AG09319 (cell line): ENCODE measurements at regions not wholly inside any gene's neighbourhood (a gene's known extent, or its start where the extent isn't known, plus 50 kb on each side); places are given as distances from the start of the nearest gene placed in this dataset.

Experiments used
- DNase-seq: peaks from one replicate; pipeline ENCODE4 v3.0.0-alpha.2; 2010; ENCODE audit warnings: low read depth; ENCODE audit errors: extremely low read depth
- CTCF ChIP-seq: IDR thresholded peaks from 2 replicates; pipeline ENCODE4 v1.5.1; 2011; ENCODE audit warnings: low read depth, mild to moderate bottlenecking, inconsistent platforms, low read length, moderate library complexity

DNA sequence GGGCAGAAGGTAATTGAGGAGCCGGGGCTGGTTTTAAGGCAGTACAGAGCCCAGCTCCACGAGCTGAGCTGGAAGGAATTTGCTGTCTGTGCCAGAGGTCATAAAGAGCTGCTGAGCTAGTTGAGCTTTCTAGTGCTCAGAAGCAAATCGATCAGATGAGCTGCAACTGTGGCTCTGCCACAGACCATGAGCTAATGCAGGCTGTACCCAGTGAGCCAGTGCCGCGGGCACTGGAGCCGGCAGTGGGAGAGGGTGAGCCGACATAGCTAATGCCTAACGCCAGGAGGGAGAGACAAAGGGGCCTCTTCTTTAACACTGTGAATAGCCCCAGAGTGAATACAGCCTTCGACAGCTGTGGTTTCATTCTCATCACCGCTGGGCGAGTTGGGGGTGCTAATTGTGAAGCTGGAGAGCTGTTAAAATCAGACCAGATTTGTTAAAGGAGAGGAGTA is 410.1 kb upstream of the TCF4 start:
- TF ChIP-seq CTCF = no peak
- no peak for DNase-seq

DNA sequence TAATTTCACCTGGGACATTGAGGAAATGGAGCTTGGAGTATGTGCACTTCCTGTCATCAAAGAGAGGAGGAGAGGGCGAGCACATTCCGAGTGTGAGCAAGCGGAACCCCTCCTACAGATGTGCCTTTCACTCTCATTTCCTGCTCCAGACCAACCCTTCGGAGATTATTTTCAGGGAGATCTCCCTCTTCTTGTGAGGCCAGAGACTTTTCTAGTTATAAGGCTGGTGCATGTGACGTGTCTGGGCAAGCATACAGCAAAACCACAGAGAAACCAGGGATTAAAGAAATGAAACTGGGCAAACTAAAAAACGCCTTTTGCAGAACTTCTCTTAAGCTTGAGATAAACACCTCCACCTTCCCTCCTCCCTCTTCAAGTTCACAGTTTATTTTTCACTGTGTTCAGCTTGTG is 409.2 kb upstream of the TCF4 start:
- no peak for DNase-seq
- TF ChIP-seq CTCF = no peak; the same call in none of the 2 replicates

- no peak for TF ChIP-seq CTCF
- DNase-seq = no peak
Observed at GRCh38 chr18:55996717-55997116, 408.7 kb upstream of the TCF4 start.

- DNase-seq = no peak
- TF ChIP-seq CTCF = no peak
Observed at GRCh38 chr18:55990186-55990585, 402.2 kb upstream of the TCF4 start.

GRCh38 chr18:55988537-55988936 is 400.5 kb upstream of the TCF4 start:
- no peak for TF ChIP-seq CTCF
- DNase-seq = no peak

DNA sequence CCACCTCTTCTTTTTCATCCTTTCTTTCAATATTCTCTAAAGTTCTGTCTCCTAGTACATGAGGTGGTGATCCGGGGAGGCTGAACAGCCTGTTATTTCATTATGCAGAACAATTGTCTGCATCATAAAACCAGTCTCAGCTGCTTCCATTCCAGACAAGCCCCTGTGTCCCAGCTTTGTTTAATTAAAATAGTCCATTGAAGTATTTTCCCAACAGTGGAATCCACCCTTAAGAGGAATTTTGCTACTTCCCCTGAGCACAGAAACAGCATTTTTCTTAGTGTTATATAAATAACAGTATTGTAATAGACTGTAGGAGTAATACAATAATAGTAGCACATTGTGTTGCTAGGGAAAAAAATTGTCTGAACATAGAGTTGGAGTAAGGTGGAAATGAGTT is 395.4 kb upstream of the TCF4 start:
- TF ChIP-seq CTCF = no peak
- no peak for DNase-seq

GRCh38 chr18:55982992-55983391 is 395.0 kb upstream of the TCF4 start:
- TF ChIP-seq CTCF = no peak
- no peak for DNase-seq
